Naive thymus-derived CD4-positive, alpha-beta T cell (primary cell): ENCODE measurements at regions not wholly inside any gene's neighbourhood (a gene's known extent, or its start where the extent isn't known, plus 50 kb on each side); places are given as distances from the start of the nearest gene placed in this dataset.

Source experiments
- ATAC-seq: fragments of 150-1000 bp; cut with Tn5 transposase; 2 replicates; pipeline ENCODE4 v1.10.0; 2021; ENCODE audit warnings: mild to moderate bottlenecking, moderate library complexity
- CTCF ChIA-PET: fragments of 350-600 bp; sonication (Branson Sonifier 250); formaldehyde crosslinking; loops from one replicate; lab custom pipeline; 2021; ENCODE audit warnings: antibody characterized with exemption; lab: Charles Lee
- POLR2A ChIA-PET: fragments of 350-600 bp; sonication (Branson Sonifier 250); formaldehyde crosslinking; loops from one replicate; lab custom pipeline; 2021; ENCODE audit warnings: antibody characterized with exemption, inconsistent platforms; lab: Charles Lee
- DNase-seq, 9 donors: peaks; one replicate each; pipeline versions ENCODE4 v3.0.0 to v3.0.0-alpha.2; 2020 to 2022; ENCODE audit warnings: mixed read lengths in 1 of 9
- H3K27ac ChIP-seq: one replicate; pipeline ENCODE4 v1.7.0; 2013; ENCODE audit warnings: mild to moderate bottlenecking, low read depth, low read length, moderate library complexity
- H3K27me3 ChIP-seq, 2 donors: one replicate each; pipeline ENCODE4 v1.7.0; 2013; ENCODE audit warnings: low read length in 2 of 2, mild to moderate bottlenecking in 2 of 2, moderate library complexity in 2 of 2; ENCODE audit not compliant: control insufficient read depth in 2 of 2, insufficient read depth in 2 of 2
- H3K36me3 ChIP-seq, 3 experiments: 1 replicate in 2 of 3; 2 replicates in 1 of 3; pipeline ENCODE4 v1.7.0; 2013; ENCODE audit warnings: low read length in 3 of 3, mild to moderate bottlenecking in 3 of 3, moderate library complexity in 1 of 3; ENCODE audit not compliant: insufficient read depth in 3 of 3, control insufficient read depth in 2 of 3
- H3K4me1 ChIP-seq, 2 donors: one replicate each; pipeline ENCODE4 v1.7.0; 2013; ENCODE audit warnings: low read length in 2 of 2, mild to moderate bottlenecking in 2 of 2, moderate library complexity in 1 of 2; ENCODE audit not compliant: control insufficient read depth in 2 of 2, insufficient read depth in 2 of 2
- H3K4me3 ChIP-seq: 2 replicates; pipeline ENCODE4 v1.7.0; 2013; ENCODE audit warnings: mild to moderate bottlenecking, low read length
- H3K9me3 ChIP-seq, 3 experiments: 1 replicate in 2 of 3; 2 replicates in 1 of 3; pipeline ENCODE4 v1.7.0; 2013; ENCODE audit warnings: low read length in 3 of 3; ENCODE audit not compliant: control insufficient read depth in 2 of 3
- H3K27ac Mint-ChIP-seq, 9 donors: one replicate each; pipeline ENCODE4 v1.8.0; 2020 to 2022; ENCODE audit warnings: mixed read lengths in 9 of 9, mild to moderate bottlenecking in 8 of 9, moderate library complexity in 5 of 9, inconsistent platforms in 2 of 9
- H3K27me3 Mint-ChIP-seq, 5 donors: one replicate each; pipeline ENCODE4 v1.8.0; 2021 to 2022; ENCODE audit warnings: mixed read lengths in 5 of 5, mild to moderate bottlenecking in 1 of 5
- H3K36me3 Mint-ChIP-seq, 5 donors: one replicate each; pipeline ENCODE4 v1.8.0; 2020 to 2022; ENCODE audit warnings: mixed read lengths in 5 of 5, mild to moderate bottlenecking in 3 of 5, inconsistent platforms in 1 of 5
- H3K4me1 Mint-ChIP-seq, 7 donors: one replicate each; pipeline ENCODE4 v1.8.0; 2020 to 2022; ENCODE audit warnings: mixed read lengths in 7 of 7, mild to moderate bottlenecking in 3 of 7, inconsistent platforms in 1 of 7
- H3K4me3 Mint-ChIP-seq, 10 donors: one replicate each; pipeline ENCODE4 v1.8.0; 2020 to 2022; ENCODE audit warnings: mild to moderate bottlenecking in 10 of 10, mixed read lengths in 10 of 10, moderate library complexity in 6 of 10, inconsistent platforms in 2 of 10
- H3K9me3 Mint-ChIP-seq, 11 donors: one replicate each; pipeline ENCODE4 v1.8.0; 2020 to 2022; ENCODE audit warnings: mixed read lengths in 11 of 11, mild to moderate bottlenecking in 4 of 11, inconsistent platforms in 1 of 11, moderate library complexity in 1 of 11
- intact Hi-C, 2 donors: fragments of 100-400 bp; cut with micrococcal nuclease; formaldehyde crosslinking; loops; one replicate each; pipeline ENCODE4 v1.15.1; 2023

GRCh38 chr6:55993418-55993817, 118.0 kb upstream of the BMP5 start:
- Mint-ChIP-seq H3K27me3 (no peaks in the 10 kb centered on the region), H3K4me3 (no peak overlapping the region), H3K27ac (no peak overlapping the region), H3K4me1 (no peaks in the 10 kb centered on the region), H3K36me3 (peaks cover 0 to 3% (median 0%) of the 10 kb centered on the region in 5 donors), H3K9me3 (peaks cover 0 to 33% (median 11%) of the 10 kb centered on the region in 11 donors)
- ATAC-seq, result no peak
- POLR2A ChIA-PET, result no interaction called here
- H3K9me3 ChIP-seq, result no peaks in the 10 kb centered on the region
- no peak overlapping the region for H3K4me3 ChIP-seq
- no peaks in the 10 kb centered on the region for H3K4me1 ChIP-seq
- CTCF ChIA-PET, result no interaction called here
- no peaks in the 10 kb centered on the region for H3K27me3 ChIP-seq
- intact Hi-C loops, result no loop called here
- no peaks in the 10 kb centered on the region for H3K36me3 ChIP-seq
- DNase-seq, result no peak
- H3K27ac ChIP-seq, result no peak overlapping the region

GRCh38 chr6:55992546-55992945, 117.2 kb upstream of the BMP5 start:
- DNase-seq, result no peak
- Histone ChIP-seq H3K36me3 (no peaks in the 10 kb centered on the region), H3K4me1 (no peaks in the 10 kb centered on the region), H3K9me3 (no peaks in the 10 kb centered on the region), H3K27ac (no peak overlapping the region), H3K27me3 (no peaks in the 10 kb centered on the region), H3K4me3 (no peak overlapping the region)
- intact Hi-C loops, result no loop called here
- no peak for ATAC-seq
- Mint-ChIP-seq H3K4me1 (no peaks in the 10 kb centered on the region), H3K9me3 (peaks cover 0 to 31% (median 10%) of the 10 kb centered on the region in 11 donors), H3K36me3 (peaks cover 0 to 3% (median 0%) of the 10 kb centered on the region in 5 donors), H3K4me3 (no peak overlapping the region), H3K27me3 (no peaks in the 10 kb centered on the region), H3K27ac (no peak overlapping the region)
- CTCF ChIA-PET, result no interaction called here
- POLR2A ChIA-PET, result no interaction called here

GRCh38 chr6:55985309-55985708, 109.9 kb upstream of the BMP5 start:
- no peak overlapping the region for H3K27ac ChIP-seq
- Mint-ChIP-seq H3K4me1 (no peaks in the 10 kb centered on the region), H3K4me3 (no peak overlapping the region), H3K9me3 (peaks cover 0 to 22% (median 5%) of the 10 kb centered on the region in 11 donors), H3K27me3 (no peaks in the 10 kb centered on the region), H3K36me3 (peaks cover 0 to 7% (median 0%) of the 10 kb centered on the region in 5 donors), H3K27ac (no peak overlapping the region)
- no peaks in the 10 kb centered on the region for H3K27me3 ChIP-seq
- intact Hi-C loops, result no loop called here
- no peak overlapping the region for H3K4me3 ChIP-seq
- no peaks in the 10 kb centered on the region for H3K4me1 ChIP-seq
- POLR2A ChIA-PET, result no interaction called here
- DNase-seq (no peak), ATAC-seq (no peak)
- H3K9me3 ChIP-seq, result no peaks in the 10 kb centered on the region
- H3K36me3 ChIP-seq, result no peaks in the 10 kb centered on the region
- CTCF ChIA-PET, result no interaction called here

- ATAC-seq (no peak), DNase-seq (no peak)
- CTCF ChIA-PET, result no interaction called here
- peaks cover 0 to 14% (median 5%) of the 10 kb centered on the region in 11 donors for H3K9me3 Mint-ChIP-seq
- Histone ChIP-seq H3K36me3 (no peaks in the 10 kb centered on the region), H3K27ac (no peak overlapping the region), H3K4me1 (no peaks in the 10 kb centered on the region), H3K9me3 (no peaks in the 10 kb centered on the region), H3K4me3 (no peak overlapping the region), H3K27me3 (no peaks in the 10 kb centered on the region)
- no peak overlapping the region for H3K4me3 Mint-ChIP-seq
- no peaks in the 10 kb centered on the region for H3K4me1 Mint-ChIP-seq
- intact Hi-C loops, result loop anchor here in 1 of 2 donors (5.0 kb wide), 1 partner anchor 608 kb away; no protein-coding TSS in a partner anchor
- POLR2A ChIA-PET, result no interaction called here
- peaks cover 0 to 7% (median 0%) of the 10 kb centered on the region in 5 donors for H3K36me3 Mint-ChIP-seq
- H3K27ac Mint-ChIP-seq, result no peak overlapping the region
- H3K27me3 Mint-ChIP-seq, result no peaks in the 10 kb centered on the region
Observed at GRCh38 chr6:55983861-55984260, 108.5 kb upstream of the BMP5 start.

- H3K36me3 ChIP-seq, result no peaks in the 10 kb centered on the region
- peaks cover 0 to 7% (median 0%) of the 10 kb centered on the region in 5 donors for H3K36me3 Mint-ChIP-seq
- H3K27ac ChIP-seq, result no peak overlapping the region
- peaks cover 0 to 14% (median 3%) of the 10 kb centered on the region in 11 donors for H3K9me3 Mint-ChIP-seq
- POLR2A ChIA-PET, result no interaction called here
- H3K9me3 ChIP-seq, result no peaks in the 10 kb centered on the region
- no peaks in the 10 kb centered on the region for H3K27me3 Mint-ChIP-seq
- ATAC-seq (no peak), DNase-seq (no peak)
- intact Hi-C loops, result loop anchor here in 1 of 2 donors (5.0 kb wide), 1 partner anchor 611 kb away; no protein-coding TSS in a partner anchor
- H3K27ac Mint-ChIP-seq, result no peak overlapping the region
- CTCF ChIA-PET, result no interaction called here
- no peak overlapping the region for H3K4me3 ChIP-seq
- H3K4me1 ChIP-seq, result no peaks in the 10 kb centered on the region
- no peaks in the 10 kb centered on the region for H3K27me3 ChIP-seq
- no peaks in the 10 kb centered on the region for H3K4me1 Mint-ChIP-seq
- H3K4me3 Mint-ChIP-seq, result no peak overlapping the region
Observed at GRCh38 chr6:55981660-55982059, 106.3 kb upstream of the BMP5 start.

GRCh38 chr6:55980627-55981211, 105.3 kb upstream of the BMP5 start:
- no peaks in the 10 kb centered on the region for H3K4me1 ChIP-seq
- intact Hi-C loops, result loop anchor here in 1 of 2 donors (5.0 kb wide), 1 partner anchor 612 kb away; no protein-coding TSS in a partner anchor
- CTCF ChIA-PET, result no interaction called here
- Mint-ChIP-seq H3K9me3 (peaks cover 0 to 11% (median 4%) of the 10 kb centered on the region in 11 donors), H3K27ac (no peak overlapping the region), H3K36me3 (peaks cover 0 to 4% (median 0%) of the 10 kb centered on the region in 5 donors), H3K4me3 (no peak overlapping the region), H3K4me1 (no peaks in the 10 kb centered on the region), H3K27me3 (no peaks in the 10 kb centered on the region)
- POLR2A ChIA-PET, result no interaction called here
- H3K9me3 ChIP-seq, result no peaks in the 10 kb centered on the region
- no peaks in the 10 kb centered on the region for H3K36me3 ChIP-seq
- no peaks in the 10 kb centered on the region for H3K27me3 ChIP-seq
- DNase-seq, result no peak
- ATAC-seq, result no peak
- H3K4me3 ChIP-seq, result no peak overlapping the region
- no peak overlapping the region for H3K27ac ChIP-seq

- Histone ChIP-seq H3K27me3 (no peaks in the 10 kb centered on the region), H3K9me3 (no peaks in the 10 kb centered on the region), H3K36me3 (no peaks in the 10 kb centered on the region), H3K4me3 (no peak overlapping the region), H3K4me1 (no peaks in the 10 kb centered on the region), H3K27ac (no peak overlapping the region)
- Mint-ChIP-seq H3K36me3 (peaks cover 0 to 3% (median 0%) of the 10 kb centered on the region in 5 donors), H3K27me3 (no peaks in the 10 kb centered on the region), H3K4me3 (no peak overlapping the region), H3K27ac (no peak overlapping the region), H3K9me3 (peaks cover 0 to 5% (median 0%) of the 10 kb centered on the region in 11 donors), H3K4me1 (no peaks in the 10 kb centered on the region)
- intact Hi-C loops, result no loop called here
- ATAC-seq, result no peak
- DNase-seq, result no peak
- ChIA-PET CTCF (no interaction called here), POLR2A (no interaction called here)
Observed at GRCh38 chr6:55979526-55979925, 104.1 kb upstream of the BMP5 start.
